SK-N-MC (cell line): ENCODE measurements at regions not wholly inside any gene's neighbourhood (a gene's known extent, or its start where the extent isn't known, plus 50 kb on each side); places are given as distances from the start of the nearest gene placed in this dataset.

ENCODE experiments used
- EZH2 ChIP-seq: fragments of 200-600 bp; sonication (generic); IDR thresholded peaks from one replicate; pipeline ENCODE4 v1.6.1; 2017; ENCODE audit warnings: antibody characterized with exemption
- FOXP2 ChIP-seq: optimal IDR thresholded peaks from 2 replicates; pipeline ENCODE3; 2011; ENCODE audit warnings: mild to moderate bottlenecking, moderate library complexity; ENCODE audit not compliant: insufficient read depth; ENCODE audit errors: extremely low read length, control extremely low read depth
- POLR2AphosphoS5 ChIP-seq: IDR thresholded peaks from 2 replicates; pipeline ENCODE4 v1.6.1; 2012; ENCODE audit warnings: mild to moderate bottlenecking, low read depth, low read length, borderline replicate concordance

GRCh38 chr11:37449146-37449545, 851.1 kb upstream of the RAG2 start:
- TF ChIP-seq POLR2AphosphoS5 (no peak), EZH2 (no peak), FOXP2 (no peak)
